ENCODE measurements at regions not wholly inside any gene's neighbourhood (a gene's known extent, or its start where the extent isn't known, plus 50 kb on each side); places are given as distances from the start of the nearest gene placed in this dataset.

GRCh38 chr7:47663213-47663612 lies 81.3 kb upstream of the TNS3 start:
- H3K9me3 ChIP-seq, result no peaks in the 10 kb centered on the region
- no peak for DNase-seq
- no peaks in the 10 kb centered on the region for H3K36me3 ChIP-seq
- intact Hi-C loops (cut with DNase I; ENCODE audit: low total_unique reads), result no loop called here
- H3K4me3 ChIP-seq, result no peak overlapping the region
- H3K27me3 ChIP-seq, result no peaks in the 10 kb centered on the region
- TF ChIP-seq CTCF (IDR thresholded peaks at IDR 0.05), result no peak
- H3K27ac ChIP-seq, result no peak overlapping the region
- H3K4me1 ChIP-seq, result peaks cover 0 to 18% (median 7%) of the 10 kb centered on the region in 4 donors

GRCh38 chr7:47661051-47661714 lies 79.3 kb upstream of the TNS3 start:
- Histone ChIP-seq H3K27ac (no peak overlapping the region), H3K36me3 (no peaks in the 10 kb centered on the region), H3K27me3 (no peaks in the 10 kb centered on the region), H3K9me3 (no peaks in the 10 kb centered on the region), H3K4me3 (no peak overlapping the region), H3K4me1 (peaks cover 0 to 5% (median 2%) of the 10 kb centered on the region in 4 donors)
- no peak for DNase-seq
- intact Hi-C loops (cut with DNase I; ENCODE audit: low total_unique reads), result no loop called here
- TF ChIP-seq CTCF (IDR thresholded peaks at IDR 0.05), result no peak

- DNase-seq, result no peak
Observed at GRCh38 chr7:47659664-47660462, 78.0 kb upstream of the TNS3 start.

GRCh38 chr7:47658886-47659635 lies 77.2 kb upstream of the TNS3 start:
- H3K4me1 ChIP-seq, result peaks cover 0 to 16% (median 11%) of the 10 kb centered on the region in 4 donors
- intact Hi-C loops (cut with DNase I; ENCODE audit: low total_unique reads), result no loop called here
- H3K9me3 ChIP-seq, result no peaks in the 10 kb centered on the region
- H3K4me3 ChIP-seq, result no peak overlapping the region
- no peak for TF ChIP-seq CTCF (IDR thresholded peaks at IDR 0.05)
- DNase-seq, result no peak
- H3K27ac ChIP-seq, result no peak overlapping the region
- no peaks in the 10 kb centered on the region for H3K27me3 ChIP-seq
- H3K36me3 ChIP-seq, result no peaks in the 10 kb centered on the region

More at GRCh38 chr7:47659664-47660462, 78.0 kb upstream of the TNS3 start:
- TF ChIP-seq CTCF (IDR thresholded peaks at IDR 0.05), result no peak
- no peaks in the 10 kb centered on the region for H3K9me3 ChIP-seq
- H3K36me3 ChIP-seq, result no peaks in the 10 kb centered on the region
- intact Hi-C loops (cut with DNase I; ENCODE audit: low total_unique reads), result no loop called here
- no peaks in the 10 kb centered on the region for H3K27me3 ChIP-seq
- H3K27ac ChIP-seq, result no peak overlapping the region
- peaks cover 0 to 8% (median 3%) of the 10 kb centered on the region in 4 donors for H3K4me1 ChIP-seq
- no peak overlapping the region for H3K4me3 ChIP-seq

- H3K36me3 ChIP-seq, result no peaks in the 10 kb centered on the region
- peaks cover 0 to 27% (median 17%) of the 10 kb centered on the region in 4 donors for H3K4me1 ChIP-seq
- TF ChIP-seq CTCF (IDR thresholded peaks at IDR 0.05), result no peak
- H3K4me3 ChIP-seq, result no peak overlapping the region
- no peak overlapping the region for H3K27ac ChIP-seq
- intact Hi-C loops (cut with DNase I; ENCODE audit: low total_unique reads), result no loop called here
- DNase-seq, result no peak
- H3K27me3 ChIP-seq, result no peaks in the 10 kb centered on the region
- no peaks in the 10 kb centered on the region for H3K9me3 ChIP-seq
Observed at GRCh38 chr7:47657126-47657525, 75.2 kb upstream of the TNS3 start.
